ENCODE measurements at regions not wholly inside any gene's neighbourhood (a gene's known extent, or its start where the extent isn't known, plus 50 kb on each side); places are given as distances from the start of the nearest gene placed in this dataset.

GRCh38 chr5:130580264-130580663 lies 584.8 kb downstream of the HINT1 start:
- TF ChIP-seq ZFX (IDR thresholded peaks at IDR 0.05) (no peak), CTCF (conservative IDR thresholded peaks at IDR 0.05) (no peak)
